ENCODE measurements at regions not wholly inside any gene's neighbourhood (a gene's known extent, or its start where the extent isn't known, plus 50 kb on each side); places are given as distances from the start of the nearest gene placed in this dataset.

- H3K4me1 ChIP-seq (ENCODE audit: insufficient read depth, low read length) = no peaks in the 10 kb centered on the region
- H3K9me3 ChIP-seq (ENCODE audit: insufficient read depth, low read length, severe bottlenecking) = no peaks in the 10 kb centered on the region
- H3K79me2 ChIP-seq (ENCODE audit: insufficient read depth, low read length) = no peaks in the 10 kb centered on the region
- H3K4me2 ChIP-seq (ENCODE audit: insufficient read depth, low read length) = no peak overlapping the region
- no peaks in the 10 kb centered on the region for H3K36me3 ChIP-seq (ENCODE audit: insufficient read depth, low read length)
- no peak overlapping the region for H2AFZ ChIP-seq (ENCODE audit: low read depth, low read length)
- H3K4me3 ChIP-seq (ENCODE audit: low read depth in 1 of 2, low read length in 2 of 2) = no peak overlapping the region
- no peaks in the 10 kb centered on the region for H3K27me3 ChIP-seq (ENCODE audit: insufficient read depth, low read length, poor library complexity)
- no peaks in the 10 kb centered on the region for H4K20me1 ChIP-seq (ENCODE audit: insufficient read depth, low read length)
- TF ChIP-seq EZH2 (IDR thresholded peaks at IDR 0.05; ENCODE audit: borderline replicate concordance, low read depth, low read length, severe bottlenecking) = no peak
- H3K27ac ChIP-seq (ENCODE audit: low read length) = no peak overlapping the region
- no peak for ATAC-seq (ENCODE audit: insufficient read depth, low read depth)
- no peak overlapping the region for H3K9ac ChIP-seq (ENCODE audit: low read depth, low read length)
- no peak for DNase-seq
Measured at GRCh38 chr13:34777089-34777913, 164.8 kb upstream of the NBEA start.

- Histone ChIP-seq H3K36me3 (ENCODE audit: insufficient read depth, low read length) (no peaks in the 10 kb centered on the region), H3K9ac (ENCODE audit: low read depth, low read length) (no peak overlapping the region), H3K4me2 (ENCODE audit: insufficient read depth, low read length) (no peak overlapping the region), H4K20me1 (ENCODE audit: insufficient read depth, low read length) (no peaks in the 10 kb centered on the region), H3K27ac (ENCODE audit: low read length) (no peak overlapping the region), H2AFZ (ENCODE audit: low read depth, low read length) (no peak overlapping the region), H3K9me3 (ENCODE audit: insufficient read depth, low read length, severe bottlenecking) (no peaks in the 10 kb centered on the region), H3K79me2 (ENCODE audit: insufficient read depth, low read length) (no peaks in the 10 kb centered on the region), H3K4me1 (ENCODE audit: insufficient read depth, low read length) (no peaks in the 10 kb centered on the region), H3K27me3 (ENCODE audit: insufficient read depth, low read length, poor library complexity) (no peaks in the 10 kb centered on the region), H3K4me3 (ENCODE audit: low read depth in 1 of 2, low read length in 2 of 2) (no peak overlapping the region)
- TF ChIP-seq CTCF (IDR thresholded peaks at IDR 0.05; ENCODE audit: borderline replicate concordance, extremely low read depth, low read length, poor library complexity, severe bottlenecking) (no peak), EZH2 (IDR thresholded peaks at IDR 0.05; ENCODE audit: borderline replicate concordance, low read depth, low read length, severe bottlenecking) (no peak)
- DNase-seq (no peak), ATAC-seq (ENCODE audit: insufficient read depth, low read depth) (no peak)
Measured at GRCh38 chr13:34777914-34778303, 164.2 kb upstream of the NBEA start.

- Histone ChIP-seq H3K27me3 (ENCODE audit: insufficient read depth, low read length, poor library complexity) (no peaks in the 10 kb centered on the region), H3K79me2 (ENCODE audit: insufficient read depth, low read length) (no peaks in the 10 kb centered on the region), H2AFZ (ENCODE audit: low read depth, low read length) (no peak overlapping the region), H3K4me2 (ENCODE audit: insufficient read depth, low read length) (no peak overlapping the region), H3K9ac (ENCODE audit: low read depth, low read length) (no peak overlapping the region), H3K4me1 (ENCODE audit: insufficient read depth, low read length) (no peaks in the 10 kb centered on the region), H3K9me3 (ENCODE audit: insufficient read depth, low read length, severe bottlenecking) (peaks cover 3% of the 10 kb centered on the region), H3K36me3 (ENCODE audit: insufficient read depth, low read length) (no peaks in the 10 kb centered on the region), H3K4me3 (ENCODE audit: low read depth in 1 of 2, low read length in 2 of 2) (no peak overlapping the region), H4K20me1 (ENCODE audit: insufficient read depth, low read length) (no peaks in the 10 kb centered on the region), H3K27ac (ENCODE audit: low read length) (no peak overlapping the region)
- no peak for ATAC-seq (ENCODE audit: insufficient read depth, low read depth)
- no peak for DNase-seq
- no peak for TF ChIP-seq CTCF (IDR thresholded peaks at IDR 0.05; ENCODE audit: borderline replicate concordance, extremely low read depth, low read length, poor library complexity, severe bottlenecking)
- TF ChIP-seq EZH2 (IDR thresholded peaks at IDR 0.05; ENCODE audit: borderline replicate concordance, low read depth, low read length, severe bottlenecking) = no peak
Measured at GRCh38 chr13:34779171-34779570, 162.9 kb upstream of the NBEA start.

- no peaks in the 10 kb centered on the region for H3K4me1 ChIP-seq (ENCODE audit: insufficient read depth, low read length)
- H3K36me3 ChIP-seq (ENCODE audit: insufficient read depth, low read length) = no peaks in the 10 kb centered on the region
- no peak overlapping the region for H3K27ac ChIP-seq (ENCODE audit: low read length)
- ATAC-seq (ENCODE audit: insufficient read depth, low read depth) = no peak
- no peaks in the 10 kb centered on the region for H3K79me2 ChIP-seq (ENCODE audit: insufficient read depth, low read length)
- TF ChIP-seq EZH2 (IDR thresholded peaks at IDR 0.05; ENCODE audit: borderline replicate concordance, low read depth, low read length, severe bottlenecking) (no peak), CTCF (IDR thresholded peaks at IDR 0.05; ENCODE audit: borderline replicate concordance, extremely low read depth, low read length, poor library complexity, severe bottlenecking) (no peak)
- no peak overlapping the region for H3K4me2 ChIP-seq (ENCODE audit: insufficient read depth, low read length)
- no peaks in the 10 kb centered on the region for H4K20me1 ChIP-seq (ENCODE audit: insufficient read depth, low read length)
- no peak for DNase-seq
- no peaks in the 10 kb centered on the region for H3K27me3 ChIP-seq (ENCODE audit: insufficient read depth, low read length, poor library complexity)
- H3K4me3 ChIP-seq (ENCODE audit: low read depth in 1 of 2, low read length in 2 of 2) = no peak overlapping the region
- no peak overlapping the region for H3K9ac ChIP-seq (ENCODE audit: low read depth, low read length)
- H3K9me3 ChIP-seq (ENCODE audit: insufficient read depth, low read length, severe bottlenecking) = no peaks in the 10 kb centered on the region
- no peak overlapping the region for H2AFZ ChIP-seq (ENCODE audit: low read depth, low read length)
Measured at GRCh38 chr13:34793301-34793700, 148.8 kb upstream of the NBEA start.

Measured in DND-41 (cell line).